ENCODE measurements at regions not wholly inside any gene's neighbourhood (a gene's known extent, or its start where the extent isn't known, plus 50 kb on each side); places are given as distances from the start of the nearest gene placed in this dataset.

DNA sequence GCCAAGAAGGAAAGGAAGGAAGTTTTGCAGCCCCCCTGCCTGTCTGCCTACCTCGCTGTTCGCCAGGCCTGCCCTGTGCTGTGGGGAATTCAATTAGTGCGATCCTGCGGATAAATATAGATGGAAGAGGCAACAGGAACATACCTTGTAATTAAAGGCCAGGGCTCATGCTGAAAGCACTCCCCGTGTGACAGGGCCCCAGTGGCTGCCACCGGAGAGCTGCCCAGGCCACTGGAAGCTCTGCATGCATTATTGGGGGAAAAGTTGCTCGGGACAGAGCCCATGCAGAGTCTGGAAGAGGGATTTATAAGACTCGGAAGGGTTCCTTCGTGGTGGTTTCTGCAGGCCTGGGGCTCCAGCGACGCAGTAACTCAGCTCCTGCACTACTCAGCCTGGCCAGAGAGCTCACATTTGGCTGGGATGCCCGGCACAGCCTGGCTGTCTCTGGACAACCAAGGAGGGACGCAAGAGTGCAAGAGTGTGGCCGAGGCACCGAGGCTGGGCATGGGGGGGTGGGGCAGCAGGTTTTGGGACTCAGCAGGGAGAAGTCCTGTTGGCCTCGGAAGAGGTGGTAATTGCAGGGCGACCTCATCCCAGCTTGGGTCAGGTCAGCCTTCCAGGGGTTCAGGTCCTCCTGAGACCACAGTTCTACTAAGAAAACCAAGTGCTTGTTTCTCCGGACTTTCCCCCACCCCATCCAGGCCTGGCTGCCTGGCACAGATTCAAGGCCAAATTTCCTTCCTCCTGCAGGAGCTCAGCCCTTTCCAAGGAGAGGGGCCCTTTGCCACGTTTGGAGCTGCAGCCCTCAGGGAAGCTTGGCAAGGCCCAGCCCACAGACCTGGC lies 68.1 kb upstream of the GGTA1 start:
- TF ChIP-seq, protein P1, sequence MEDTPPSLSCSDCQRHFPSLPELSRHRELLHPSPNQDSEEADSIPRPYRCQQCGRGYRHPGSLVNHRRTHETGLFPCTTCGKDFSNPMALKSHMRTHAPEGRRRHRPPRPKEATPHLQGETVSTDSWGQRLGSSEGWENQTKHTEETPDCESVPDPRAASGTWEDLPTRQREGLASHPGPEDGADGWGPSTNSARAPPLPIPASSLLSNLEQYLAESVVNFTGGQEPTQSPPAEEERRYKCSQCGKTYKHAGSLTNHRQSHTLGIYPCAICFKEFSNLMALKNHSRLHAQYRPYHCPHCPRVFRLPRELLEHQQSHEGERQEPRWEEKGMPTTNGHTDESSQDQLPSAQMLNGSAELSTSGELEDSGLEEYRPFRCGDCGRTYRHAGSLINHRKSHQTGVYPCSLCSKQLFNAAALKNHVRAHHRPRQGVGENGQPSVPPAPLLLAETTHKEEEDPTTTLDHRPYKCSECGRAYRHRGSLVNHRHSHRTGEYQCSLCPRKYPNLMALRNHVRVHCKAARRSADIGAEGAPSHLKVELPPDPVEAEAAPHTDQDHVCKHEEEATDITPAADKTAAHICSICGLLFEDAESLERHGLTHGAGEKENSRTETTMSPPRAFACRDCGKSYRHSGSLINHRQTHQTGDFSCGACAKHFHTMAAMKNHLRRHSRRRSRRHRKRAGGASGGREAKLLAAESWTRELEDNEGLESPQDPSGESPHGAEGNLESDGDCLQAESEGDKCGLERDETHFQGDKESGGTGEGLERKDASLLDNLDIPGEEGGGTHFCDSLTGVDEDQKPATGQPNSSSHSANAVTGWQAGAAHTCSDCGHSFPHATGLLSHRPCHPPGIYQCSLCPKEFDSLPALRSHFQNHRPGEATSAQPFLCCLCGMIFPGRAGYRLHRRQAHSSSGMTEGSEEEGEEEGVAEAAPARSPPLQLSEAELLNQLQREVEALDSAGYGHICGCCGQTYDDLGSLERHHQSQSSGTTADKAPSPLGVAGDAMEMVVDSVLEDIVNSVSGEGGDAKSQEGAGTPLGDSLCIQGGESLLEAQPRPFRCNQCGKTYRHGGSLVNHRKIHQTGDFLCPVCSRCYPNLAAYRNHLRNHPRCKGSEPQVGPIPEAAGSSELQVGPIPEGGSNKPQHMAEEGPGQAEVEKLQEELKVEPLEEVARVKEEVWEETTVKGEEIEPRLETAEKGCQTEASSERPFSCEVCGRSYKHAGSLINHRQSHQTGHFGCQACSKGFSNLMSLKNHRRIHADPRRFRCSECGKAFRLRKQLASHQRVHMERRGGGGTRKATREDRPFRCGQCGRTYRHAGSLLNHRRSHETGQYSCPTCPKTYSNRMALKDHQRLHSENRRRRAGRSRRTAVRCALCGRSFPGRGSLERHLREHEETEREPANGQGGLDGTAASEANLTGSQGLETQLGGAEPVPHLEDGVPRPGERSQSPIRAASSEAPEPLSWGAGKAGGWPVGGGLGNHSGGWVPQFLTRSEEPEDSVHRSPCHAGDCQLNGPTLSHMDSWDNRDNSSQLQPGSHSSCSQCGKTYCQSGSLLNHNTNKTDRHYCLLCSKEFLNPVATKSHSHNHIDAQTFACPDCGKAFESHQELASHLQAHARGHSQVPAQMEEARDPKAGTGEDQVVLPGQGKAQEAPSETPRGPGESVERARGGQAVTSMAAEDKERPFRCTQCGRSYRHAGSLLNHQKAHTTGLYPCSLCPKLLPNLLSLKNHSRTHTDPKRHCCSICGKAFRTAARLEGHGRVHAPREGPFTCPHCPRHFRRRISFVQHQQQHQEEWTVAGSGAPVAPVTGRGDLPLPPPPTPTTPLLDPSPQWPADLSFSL (CRISPR knock-in tag; IDR thresholded peaks at IDR 0.05): no peak
- TF ChIP-seq POLR2AphosphoS2 (IDR thresholded peaks at IDR 0.05; ENCODE audit: low read depth, low read length) (no peak), EZH2 (conservative IDR thresholded peaks at IDR 0.05; ENCODE audit: low read depth, low read length) (no peak), ZNF292 (CRISPR knock-in tag; IDR thresholded peaks at IDR 0.05; ENCODE audit: borderline replicate concordance, low read depth) (no peak), ZNF749 (CRISPR knock-in tag; IDR thresholded peaks at IDR 0.05; ENCODE audit: borderline replicate concordance) (no peak), TAF15 (IDR thresholded peaks at IDR 0.05; ENCODE audit: low read depth, low read length, poor library complexity, severe bottlenecking) (no peak), ZNF777 (CRISPR knock-in tag; IDR thresholded peaks at IDR 0.05) (no peak), CBFB (CRISPR knock-in tag; IDR thresholded peaks at IDR 0.05) (no peak)
- TF ChIP-seq, protein P2, sequence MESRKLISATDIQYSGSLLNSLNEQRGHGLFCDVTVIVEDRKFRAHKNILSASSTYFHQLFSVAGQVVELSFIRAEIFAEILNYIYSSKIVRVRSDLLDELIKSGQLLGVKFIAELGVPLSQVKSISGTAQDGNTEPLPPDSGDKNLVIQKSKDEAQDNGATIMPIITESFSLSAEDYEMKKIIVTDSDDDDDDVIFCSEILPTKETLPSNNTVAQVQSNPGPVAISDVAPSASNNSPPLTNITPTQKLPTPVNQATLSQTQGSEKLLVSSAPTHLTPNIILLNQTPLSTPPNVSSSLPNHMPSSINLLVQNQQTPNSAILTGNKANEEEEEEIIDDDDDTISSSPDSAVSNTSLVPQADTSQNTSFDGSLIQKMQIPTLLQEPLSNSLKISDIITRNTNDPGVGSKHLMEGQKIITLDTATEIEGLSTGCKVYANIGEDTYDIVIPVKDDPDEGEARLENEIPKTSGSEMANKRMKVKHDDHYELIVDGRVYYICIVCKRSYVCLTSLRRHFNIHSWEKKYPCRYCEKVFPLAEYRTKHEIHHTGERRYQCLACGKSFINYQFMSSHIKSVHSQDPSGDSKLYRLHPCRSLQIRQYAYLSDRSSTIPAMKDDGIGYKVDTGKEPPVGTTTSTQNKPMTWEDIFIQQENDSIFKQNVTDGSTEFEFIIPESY (CRISPR knock-in tag; IDR thresholded peaks at IDR 0.05): no peak
- TF ChIP-seq, protein P3, sequence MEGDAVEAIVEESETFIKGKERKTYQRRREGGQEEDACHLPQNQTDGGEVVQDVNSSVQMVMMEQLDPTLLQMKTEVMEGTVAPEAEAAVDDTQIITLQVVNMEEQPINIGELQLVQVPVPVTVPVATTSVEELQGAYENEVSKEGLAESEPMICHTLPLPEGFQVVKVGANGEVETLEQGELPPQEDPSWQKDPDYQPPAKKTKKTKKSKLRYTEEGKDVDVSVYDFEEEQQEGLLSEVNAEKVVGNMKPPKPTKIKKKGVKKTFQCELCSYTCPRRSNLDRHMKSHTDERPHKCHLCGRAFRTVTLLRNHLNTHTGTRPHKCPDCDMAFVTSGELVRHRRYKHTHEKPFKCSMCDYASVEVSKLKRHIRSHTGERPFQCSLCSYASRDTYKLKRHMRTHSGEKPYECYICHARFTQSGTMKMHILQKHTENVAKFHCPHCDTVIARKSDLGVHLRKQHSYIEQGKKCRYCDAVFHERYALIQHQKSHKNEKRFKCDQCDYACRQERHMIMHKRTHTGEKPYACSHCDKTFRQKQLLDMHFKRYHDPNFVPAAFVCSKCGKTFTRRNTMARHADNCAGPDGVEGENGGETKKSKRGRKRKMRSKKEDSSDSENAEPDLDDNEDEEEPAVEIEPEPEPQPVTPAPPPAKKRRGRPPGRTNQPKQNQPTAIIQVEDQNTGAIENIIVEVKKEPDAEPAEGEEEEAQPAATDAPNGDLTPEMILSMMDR (CRISPR knock-in tag; IDR thresholded peaks at IDR 0.05): no peak
- TF ChIP-seq, protein P4, sequence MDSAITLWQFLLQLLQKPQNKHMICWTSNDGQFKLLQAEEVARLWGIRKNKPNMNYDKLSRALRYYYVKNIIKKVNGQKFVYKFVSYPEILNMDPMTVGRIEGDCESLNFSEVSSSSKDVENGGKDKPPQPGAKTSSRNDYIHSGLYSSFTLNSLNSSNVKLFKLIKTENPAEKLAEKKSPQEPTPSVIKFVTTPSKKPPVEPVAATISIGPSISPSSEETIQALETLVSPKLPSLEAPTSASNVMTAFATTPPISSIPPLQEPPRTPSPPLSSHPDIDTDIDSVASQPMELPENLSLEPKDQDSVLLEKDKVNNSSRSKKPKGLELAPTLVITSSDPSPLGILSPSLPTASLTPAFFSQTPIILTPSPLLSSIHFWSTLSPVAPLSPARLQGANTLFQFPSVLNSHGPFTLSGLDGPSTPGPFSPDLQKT (CRISPR knock-in tag; IDR thresholded peaks at IDR 0.05; ENCODE audit: borderline replicate concordance): no peak
